ENCODE measurements at regions not wholly inside any gene's neighbourhood (a gene's known extent, or its start where the extent isn't known, plus 50 kb on each side); places are given as distances from the start of the nearest gene placed in this dataset.

DNA sequence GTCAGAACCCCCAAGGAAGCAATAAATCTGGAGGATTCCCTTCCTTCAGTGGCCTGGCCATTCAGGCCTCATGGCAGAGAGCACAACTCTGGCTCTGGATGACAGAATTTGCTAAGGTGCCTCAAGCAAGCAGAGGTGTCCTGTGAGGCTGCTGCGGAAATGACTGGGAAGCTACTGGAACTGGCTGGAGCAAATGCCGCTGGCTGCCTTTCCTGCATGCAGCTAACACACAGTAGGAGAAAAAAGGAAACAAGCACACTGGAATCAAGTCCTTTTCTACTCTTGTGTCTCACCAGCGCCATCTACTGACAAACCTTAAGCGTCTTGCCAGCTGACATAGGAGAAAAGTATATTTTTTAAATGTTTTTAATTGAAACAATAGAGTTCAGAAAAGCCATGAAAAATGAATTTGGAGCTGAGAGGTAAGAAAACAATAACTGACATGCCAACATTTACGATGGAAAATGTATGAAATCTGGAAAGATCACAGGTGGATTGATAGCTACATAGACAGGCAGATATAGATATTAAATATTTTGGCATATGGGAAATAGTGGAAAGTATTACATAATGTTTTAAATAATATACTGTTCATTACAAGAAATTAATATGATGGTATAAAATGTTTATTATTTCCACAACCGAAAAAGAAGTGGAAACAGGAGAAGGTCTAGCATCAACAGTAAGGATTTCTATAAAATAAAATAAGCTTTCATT lies 951.6 kb downstream of the ANKRD7 start:
- no peaks in the 10 kb centered on the region for H3K36me3 ChIP-seq
- H3K27ac ChIP-seq: no peak overlapping the region
- peak in 2 of 4 donors; percentile 51 to 75 for DNase-seq
- no peaks in the 10 kb centered on the region for H3K4me1 ChIP-seq
- no peak overlapping the region for H3K4me3 ChIP-seq
- H3K27me3 ChIP-seq: no peaks in the 10 kb centered on the region
- peak; percentile 73 for ATAC-seq
- intact Hi-C loops (cut with DNase I): loop anchor here in 1 of 2 donors (5.0 kb wide), 1 partner anchor 259 kb away; no protein-coding TSS in a partner anchor
- TF ChIP-seq, protein P1, sequence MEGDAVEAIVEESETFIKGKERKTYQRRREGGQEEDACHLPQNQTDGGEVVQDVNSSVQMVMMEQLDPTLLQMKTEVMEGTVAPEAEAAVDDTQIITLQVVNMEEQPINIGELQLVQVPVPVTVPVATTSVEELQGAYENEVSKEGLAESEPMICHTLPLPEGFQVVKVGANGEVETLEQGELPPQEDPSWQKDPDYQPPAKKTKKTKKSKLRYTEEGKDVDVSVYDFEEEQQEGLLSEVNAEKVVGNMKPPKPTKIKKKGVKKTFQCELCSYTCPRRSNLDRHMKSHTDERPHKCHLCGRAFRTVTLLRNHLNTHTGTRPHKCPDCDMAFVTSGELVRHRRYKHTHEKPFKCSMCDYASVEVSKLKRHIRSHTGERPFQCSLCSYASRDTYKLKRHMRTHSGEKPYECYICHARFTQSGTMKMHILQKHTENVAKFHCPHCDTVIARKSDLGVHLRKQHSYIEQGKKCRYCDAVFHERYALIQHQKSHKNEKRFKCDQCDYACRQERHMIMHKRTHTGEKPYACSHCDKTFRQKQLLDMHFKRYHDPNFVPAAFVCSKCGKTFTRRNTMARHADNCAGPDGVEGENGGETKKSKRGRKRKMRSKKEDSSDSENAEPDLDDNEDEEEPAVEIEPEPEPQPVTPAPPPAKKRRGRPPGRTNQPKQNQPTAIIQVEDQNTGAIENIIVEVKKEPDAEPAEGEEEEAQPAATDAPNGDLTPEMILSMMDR (IDR thresholded peaks at IDR 0.05): peak; percentile 32 to 74
- no peaks in the 10 kb centered on the region for H3K9me3 ChIP-seq

DNA sequence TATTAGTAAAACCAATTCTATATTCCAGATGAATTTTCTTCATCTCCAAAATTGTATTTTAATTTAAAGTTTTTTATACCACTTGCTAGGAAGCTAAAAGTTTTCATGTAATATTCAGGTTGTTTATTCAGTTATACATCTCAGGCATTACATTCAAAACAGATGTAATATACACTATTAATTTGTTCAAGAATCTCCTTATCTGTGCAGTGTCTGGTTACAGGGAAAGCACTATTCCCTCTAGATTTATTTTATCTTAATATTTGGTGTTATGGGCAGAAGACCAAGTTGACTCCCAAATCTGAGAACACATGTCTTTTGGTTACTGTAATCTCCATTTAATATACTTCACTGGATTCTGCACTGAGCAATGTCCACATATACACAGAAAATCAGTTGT lies 953.4 kb downstream of the ANKRD7 start:
- intact Hi-C loops (cut with DNase I): loop anchor here in 1 of 2 donors (5.0 kb wide), 1 partner anchor 261 kb away; no protein-coding TSS in a partner anchor
- TF ChIP-seq, protein P1 (IDR thresholded peaks at IDR 0.05): no peak
- ATAC-seq: no peak

DNA sequence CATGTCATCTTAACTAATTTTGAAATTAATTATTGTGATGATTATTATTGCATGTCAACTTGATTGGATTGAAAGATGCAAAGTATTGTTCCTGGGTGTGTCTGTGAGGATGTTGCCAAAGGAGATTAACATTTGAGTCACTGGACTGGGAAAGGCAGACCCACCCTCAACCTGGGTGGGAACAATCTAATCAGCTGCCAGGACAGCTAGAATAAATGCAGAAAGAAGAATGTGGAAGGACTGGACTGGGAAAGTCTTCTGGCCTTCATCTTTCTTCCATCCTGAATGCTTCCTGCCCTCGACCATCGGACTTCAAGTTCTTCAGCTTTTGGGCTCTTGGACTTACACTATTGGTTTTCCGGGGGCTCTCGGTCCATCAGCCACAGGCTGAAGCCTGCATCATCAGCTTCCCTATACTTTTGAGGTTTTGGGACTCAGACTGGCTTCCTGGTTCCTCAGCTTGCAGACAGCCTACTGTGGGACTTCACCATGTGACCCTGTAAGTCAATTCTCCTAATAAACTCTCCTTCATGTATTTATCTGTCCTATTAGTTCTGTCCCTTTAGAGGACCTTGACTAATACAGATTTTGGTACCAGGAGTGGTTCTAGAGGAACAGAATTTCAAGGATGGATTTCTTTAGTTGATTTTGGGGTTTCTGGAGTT lies 959.8 kb downstream of the ANKRD7 start:
- intact Hi-C loops (cut with DNase I): no loop called here
- no peaks in the 10 kb centered on the region for H3K36me3 ChIP-seq
- DNase-seq (no peak), ATAC-seq (no peak)
- peaks cover 0 to 4% of the 10 kb centered on the region in 2 donors for H3K9me3 ChIP-seq
- H3K27ac ChIP-seq: no peak overlapping the region
- no peak overlapping the region for H3K4me3 ChIP-seq
- no peaks in the 10 kb centered on the region for H3K27me3 ChIP-seq
- H3K4me1 ChIP-seq: no peaks in the 10 kb centered on the region
- TF ChIP-seq, protein P1 (IDR thresholded peaks at IDR 0.05): no peak

More for the DNA sequence above, 953.4 kb downstream of the ANKRD7 start:
- H3K9me3 ChIP-seq: peaks cover 0 to 2% of the 10 kb centered on the region in 2 donors
- H3K27me3 ChIP-seq: no peaks in the 10 kb centered on the region
- H3K27ac ChIP-seq: no peak overlapping the region
- H3K4me1 ChIP-seq: no peaks in the 10 kb centered on the region
- DNase-seq: no peak
- no peak overlapping the region for H3K4me3 ChIP-seq
- H3K36me3 ChIP-seq: no peaks in the 10 kb centered on the region

DNA sequence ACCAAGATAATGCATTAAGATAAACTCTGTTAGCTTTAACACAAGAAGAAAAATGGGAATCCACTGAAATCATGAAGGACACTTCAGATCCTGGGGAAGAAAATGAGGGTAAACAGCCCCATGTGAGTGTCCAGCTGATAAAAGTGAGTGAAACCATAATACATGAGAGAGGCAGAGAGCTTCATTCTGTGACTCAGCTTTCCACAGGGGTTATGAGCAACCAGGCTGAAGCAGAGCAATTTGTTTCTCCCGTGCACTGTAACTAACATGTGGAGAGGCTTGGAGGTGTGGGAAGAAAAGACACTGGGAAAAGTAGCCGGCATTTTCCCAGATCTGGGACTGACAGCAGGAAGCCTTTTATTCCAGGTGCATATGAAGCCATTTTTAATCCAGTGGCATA lies 971.7 kb downstream of the ANKRD7 start:
- Histone ChIP-seq H3K27ac (no peak overlapping the region), H3K4me3 (no peak overlapping the region), H3K4me1 (no peaks in the 10 kb centered on the region), H3K36me3 (no peaks in the 10 kb centered on the region), H3K9me3 (no peaks in the 10 kb centered on the region), H3K27me3 (no peaks in the 10 kb centered on the region)
- ATAC-seq: no peak
- no peak for DNase-seq
- TF ChIP-seq, protein P1 (IDR thresholded peaks at IDR 0.05): no peak
- intact Hi-C loops (cut with DNase I): no loop called here

DNA sequence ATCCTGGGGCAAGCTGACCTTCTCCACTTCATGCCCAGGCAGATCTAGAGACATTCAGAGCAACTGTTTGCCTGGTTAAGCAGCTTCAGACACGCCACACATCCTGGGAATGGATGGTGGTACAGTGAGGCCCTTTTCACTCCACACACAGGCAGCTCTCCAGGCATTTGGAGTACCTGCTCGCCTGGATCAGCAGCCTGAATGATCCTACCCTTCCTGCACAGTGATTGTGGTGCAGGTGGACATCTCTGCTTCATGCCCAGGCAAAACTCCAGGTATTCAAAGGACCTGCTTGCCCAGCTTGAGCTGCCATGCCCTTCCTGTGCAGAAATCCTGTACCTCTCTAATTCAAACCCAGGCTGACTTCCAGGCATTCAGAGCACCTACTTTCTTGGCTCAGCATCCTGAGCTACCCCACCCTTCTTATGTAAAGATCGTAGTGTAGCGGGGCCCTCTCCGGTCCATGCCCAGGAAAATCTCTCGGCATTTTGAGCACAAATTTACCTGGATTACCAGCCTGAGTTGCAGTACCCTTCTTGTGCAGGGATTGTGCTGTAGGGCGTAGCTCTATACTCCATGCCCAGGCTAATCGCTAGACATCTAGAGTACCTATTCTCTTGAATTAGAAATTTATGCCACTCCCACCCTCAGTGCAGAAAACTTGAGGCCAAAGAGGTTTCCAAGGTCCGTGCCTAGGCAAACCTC lies 972.8 kb downstream of the ANKRD7 start:
- Histone ChIP-seq H3K27me3 (no peaks in the 10 kb centered on the region), H3K4me3 (no peak overlapping the region), H3K36me3 (no peaks in the 10 kb centered on the region), H3K9me3 (no peaks in the 10 kb centered on the region), H3K27ac (no peak overlapping the region), H3K4me1 (no peaks in the 10 kb centered on the region)
- ATAC-seq: no peak
- DNase-seq: no peak
- intact Hi-C loops (cut with DNase I): no loop called here
- TF ChIP-seq, protein P1 (IDR thresholded peaks at IDR 0.05): no peak
